ENCODE measurements at regions not wholly inside any gene's neighbourhood (a gene's known extent, or its start where the extent isn't known, plus 50 kb on each side); places are given as distances from the start of the nearest gene placed in this dataset.

GRCh38 chr14:100988011-100988410 is 84.5 kb upstream of the RTL1 start:
- BruUV-seq (replicated peaks) = no TSS peak
- Histone ChIP-seq H2AFZ (ENCODE audit: low read length) (no peak overlapping the region), H3K4me1 (ENCODE audit: insufficient read depth, low read length) (no peaks in the 10 kb centered on the region), H3K27ac (ENCODE audit: extremely low read length, insufficient read depth, low read length) (no peak overlapping the region), H3K9ac (ENCODE audit: insufficient read depth, low read depth, low read length) (no peak overlapping the region), H3K9me3 (ENCODE audit: low read length) (no peaks in the 10 kb centered on the region), H3K4me3 (replicated peaks in 1 of 3; ENCODE audit: insufficient read depth in 1 of 3, low read depth in 2 of 3, low read length in 3 of 3) (no peak overlapping the region), H3K27me3 (ENCODE audit: control insufficient read depth in 1 of 2, insufficient read depth in 2 of 2, low read length in 2 of 2) (no peaks in the 10 kb centered on the region), H3K4me2 (ENCODE audit: low read depth, low read length) (no peak overlapping the region), H3K36me3 (replicated peaks in 1 of 2; ENCODE audit: control insufficient read depth in 1 of 2, insufficient read depth in 2 of 2, low read length in 2 of 2) (no peaks in the 10 kb centered on the region), H3K79me2 (ENCODE audit: insufficient read depth, low read length) (no peaks in the 10 kb centered on the region), H4K20me1 (ENCODE audit: insufficient read depth, low read length) (no peaks in the 10 kb centered on the region)
- no peak for FAIRE-seq
- in situ Hi-C loops (cut with HindIII; ENCODE audit: extremely low pct_ligation_motif_present, low pct_unique_long_range_greater_than_20kb) = no loop called here
- WGBS (ENCODE audit: low lambda C conversion rate) = 0% methylated on average over 1 of the region's 1 CpG
- DNase-seq (ENCODE audit: low spot score) = no peak
- ATAC-seq = no peak
- intact Hi-C loops (cut with micrococcal nuclease; ENCODE audit: unreplicated experiment) = no loop called here
- TF ChIP-seq SP1 (IDR thresholded peaks at IDR 0.05) (no peak), SP1 (CRISPR knock-in tag; IDR thresholded peaks at IDR 0.05) (no peak), MTA3 (CRISPR knock-in tag; IDR thresholded peaks at IDR 0.05) (no peak), ZNF205 (CRISPR knock-in tag; IDR thresholded peaks at IDR 0.05) (no peak), ZNF264 (CRISPR knock-in tag; IDR thresholded peaks at IDR 0.05) (no peak), PPARG (CRISPR knock-in tag; conservative IDR thresholded peaks at IDR 0.05) (no peak), TBP (CRISPR knock-in tag; IDR thresholded peaks at IDR 0.05) (no peak), ZSCAN31 (CRISPR knock-in tag; IDR thresholded peaks at IDR 0.05; ENCODE audit: low read depth) (no peak), RBM39 (IDR thresholded peaks at IDR 0.05; ENCODE audit: low read depth, low read length, poor library complexity, severe bottlenecking) (no peak), IRF1 (CRISPR knock-in tag; IDR thresholded peaks at IDR 0.05; ENCODE audit: low read depth) (no peak), ELF1 (CRISPR knock-in tag; IDR thresholded peaks at IDR 0.05) (no peak), ATRX (CRISPR knock-in tag; IDR thresholded peaks at IDR 0.05; ENCODE audit: borderline replicate concordance) (no peak), KLF9 (CRISPR knock-in tag; IDR thresholded peaks at IDR 0.05; ENCODE audit: low read depth) (no peak), KMT2A (CRISPR knock-in tag; IDR thresholded peaks at IDR 0.05) (no peak), ZSCAN21 (CRISPR knock-in tag; IDR thresholded peaks at IDR 0.05; ENCODE audit: borderline replicate concordance) (no peak), ZNF839 (CRISPR knock-in tag; IDR thresholded peaks at IDR 0.05; ENCODE audit: borderline replicate concordance) (no peak), EHMT2 (IDR thresholded peaks at IDR 0.05; ENCODE audit: borderline replicate concordance, low read depth, low read length) (no peak), SOX6 (IDR thresholded peaks at IDR 0.05) (no peak), SOX6 (CRISPR knock-in tag; IDR thresholded peaks at IDR 0.05) (no peak), ERF (CRISPR knock-in tag; IDR thresholded peaks at IDR 0.05) (no peak)
- ChIA-PET POLR2A (no interaction called here), CTCF (ENCODE audit: low intra/inter-chr PET ratio, low total read pairs) (no interaction called here)
